Fibroblast of lung (primary cell): ENCODE measurements at regions not wholly inside any gene's neighbourhood (a gene's known extent, or its start where the extent isn't known, plus 50 kb on each side); places are given as distances from the start of the nearest gene placed in this dataset.

ENCODE experiments used
- CTCF ChIP-seq, 2 donors: IDR thresholded peaks in 1 of 2; conservative IDR thresholded peaks in 1 of 2; 1 replicate in 1 of 2; 2 replicates in 1 of 2; pipeline ENCODE4 v1.5.1; 2011 to 2012; ENCODE audit warnings: low read length in 2 of 2, control low read depth in 1 of 2, inconsistent platforms in 1 of 2, low read depth in 1 of 2, mild to moderate bottlenecking in 1 of 2
- EZH2 ChIP-seq: IDR thresholded peaks from 2 replicates; pipeline ENCODE4 v1.5.1; 2012; ENCODE audit warnings: low read length, control low read depth, mild to moderate bottlenecking; ENCODE audit errors: missing control alignments

- TF ChIP-seq CTCF (conservative IDR thresholded peaks at IDR 0.05 in 1 of 2, IDR thresholded peaks at IDR 0.05 in 1 of 2; ENCODE audit: low read depth in 1 of 2, low read length in 2 of 2) (no peak), EZH2 (no peak)
Measured at GRCh38 chr22:22042009-22042408, 59.4 kb upstream of the TOP3B start.
